ENCODE measurements at regions not wholly inside any gene's neighbourhood (a gene's known extent, or its start where the extent isn't known, plus 50 kb on each side); places are given as distances from the start of the nearest gene placed in this dataset.

GRCh38 chr4:163948920-163949455 lies 454.5 kb downstream of the TMA16 start:
- Histone ChIP-seq H3K9me3 (ENCODE audit: low read length) (no peaks in the 10 kb centered on the region), H3K27me3 (ENCODE audit: insufficient read depth, low read length) (no peaks in the 10 kb centered on the region), H2AFZ (ENCODE audit: low read depth, low read length) (no peak overlapping the region), H3K4me3 (ENCODE audit: low read length) (no peak overlapping the region), H3K4me1 (ENCODE audit: insufficient read depth, low read length) (no peaks in the 10 kb centered on the region), H3K36me3 (ENCODE audit: insufficient read depth, low read length) (no peaks in the 10 kb centered on the region)

GRCh38 chr4:163949976-163950601 lies 455.6 kb downstream of the TMA16 start:
- H3K27me3 ChIP-seq (ENCODE audit: insufficient read depth, low read length) = no peaks in the 10 kb centered on the region
- H3K4me1 ChIP-seq (ENCODE audit: insufficient read depth, low read length) = no peaks in the 10 kb centered on the region
- no peak overlapping the region for H3K4me3 ChIP-seq (ENCODE audit: low read length)
- no peaks in the 10 kb centered on the region for H3K36me3 ChIP-seq (ENCODE audit: insufficient read depth, low read length)
- no peak overlapping the region for H2AFZ ChIP-seq (ENCODE audit: low read depth, low read length)
- no peaks in the 10 kb centered on the region for H3K9me3 ChIP-seq (ENCODE audit: low read length)

GRCh38 chr4:163955288-163955687 lies 460.8 kb downstream of the TMA16 start:
- H3K27me3 ChIP-seq (ENCODE audit: insufficient read depth, low read length) = no peaks in the 10 kb centered on the region
- no peaks in the 10 kb centered on the region for H3K36me3 ChIP-seq (ENCODE audit: insufficient read depth, low read length)
- H2AFZ ChIP-seq (ENCODE audit: low read depth, low read length) = no peak overlapping the region
- H3K9me3 ChIP-seq (ENCODE audit: low read length) = no peaks in the 10 kb centered on the region
- no peaks in the 10 kb centered on the region for H3K4me1 ChIP-seq (ENCODE audit: insufficient read depth, low read length)
- no peak overlapping the region for H3K4me3 ChIP-seq (ENCODE audit: low read length)

- H2AFZ ChIP-seq (ENCODE audit: low read depth, low read length) = no peak overlapping the region
- H3K4me1 ChIP-seq (ENCODE audit: insufficient read depth, low read length) = no peaks in the 10 kb centered on the region
- no peak overlapping the region for H3K4me3 ChIP-seq (ENCODE audit: low read length)
- H3K36me3 ChIP-seq (ENCODE audit: insufficient read depth, low read length) = no peaks in the 10 kb centered on the region
- no peaks in the 10 kb centered on the region for H3K9me3 ChIP-seq (ENCODE audit: low read length)
- no peaks in the 10 kb centered on the region for H3K27me3 ChIP-seq (ENCODE audit: insufficient read depth, low read length)
Observed at GRCh38 chr4:163958751-163959150, 464.3 kb downstream of the TMA16 start.

- Histone ChIP-seq H2AFZ (ENCODE audit: low read depth, low read length) (no peak overlapping the region), H3K36me3 (ENCODE audit: insufficient read depth, low read length) (no peaks in the 10 kb centered on the region), H3K4me1 (ENCODE audit: insufficient read depth, low read length) (no peaks in the 10 kb centered on the region), H3K27me3 (ENCODE audit: insufficient read depth, low read length) (no peaks in the 10 kb centered on the region), H3K9me3 (ENCODE audit: low read length) (no peaks in the 10 kb centered on the region), H3K4me3 (ENCODE audit: low read length) (no peak overlapping the region)
Observed at GRCh38 chr4:163959932-163960331, 465.4 kb downstream of the TMA16 start.

- Histone ChIP-seq H3K4me3 (ENCODE audit: low read length) (no peak overlapping the region), H2AFZ (ENCODE audit: low read depth, low read length) (no peak overlapping the region), H3K36me3 (ENCODE audit: insufficient read depth, low read length) (no peaks in the 10 kb centered on the region), H3K27me3 (ENCODE audit: insufficient read depth, low read length) (no peaks in the 10 kb centered on the region), H3K9me3 (ENCODE audit: low read length) (no peaks in the 10 kb centered on the region), H3K4me1 (ENCODE audit: insufficient read depth, low read length) (no peaks in the 10 kb centered on the region)
Observed at GRCh38 chr4:163966612-163967011, 472.1 kb downstream of the TMA16 start.

- H3K36me3 ChIP-seq (ENCODE audit: insufficient read depth, low read length) = no peaks in the 10 kb centered on the region
- no peak overlapping the region for H2AFZ ChIP-seq (ENCODE audit: low read depth, low read length)
- no peaks in the 10 kb centered on the region for H3K27me3 ChIP-seq (ENCODE audit: insufficient read depth, low read length)
Observed at GRCh38 chr4:163967263-163967662, 472.8 kb downstream of the TMA16 start.

GRCh38 chr4:163967710-163968109 lies 473.2 kb downstream of the TMA16 start:
- no peaks in the 10 kb centered on the region for H3K36me3 ChIP-seq (ENCODE audit: insufficient read depth, low read length)
- no peak overlapping the region for H2AFZ ChIP-seq (ENCODE audit: low read depth, low read length)
- no peak overlapping the region for H3K4me3 ChIP-seq (ENCODE audit: low read length)
- H3K9me3 ChIP-seq (ENCODE audit: low read length) = no peaks in the 10 kb centered on the region
- H3K4me1 ChIP-seq (ENCODE audit: insufficient read depth, low read length) = no peaks in the 10 kb centered on the region
- H3K27me3 ChIP-seq (ENCODE audit: insufficient read depth, low read length) = no peaks in the 10 kb centered on the region

More at GRCh38 chr4:163967263-163967662, 472.8 kb downstream of the TMA16 start:
- Histone ChIP-seq H3K4me1 (ENCODE audit: insufficient read depth, low read length) (no peaks in the 10 kb centered on the region), H3K9me3 (ENCODE audit: low read length) (no peaks in the 10 kb centered on the region), H3K4me3 (ENCODE audit: low read length) (no peak overlapping the region)

GRCh38 chr4:163969291-163969690 lies 474.8 kb downstream of the TMA16 start:
- Histone ChIP-seq H3K4me1 (ENCODE audit: insufficient read depth, low read length) (no peaks in the 10 kb centered on the region), H3K4me3 (ENCODE audit: low read length) (no peak overlapping the region), H3K9me3 (ENCODE audit: low read length) (no peaks in the 10 kb centered on the region), H3K27me3 (ENCODE audit: insufficient read depth, low read length) (no peaks in the 10 kb centered on the region), H2AFZ (ENCODE audit: low read depth, low read length) (no peak overlapping the region), H3K36me3 (ENCODE audit: insufficient read depth, low read length) (no peaks in the 10 kb centered on the region)

- H3K36me3 ChIP-seq (ENCODE audit: insufficient read depth, low read length) = no peaks in the 10 kb centered on the region
- no peak overlapping the region for H2AFZ ChIP-seq (ENCODE audit: low read depth, low read length)
- H3K27me3 ChIP-seq (ENCODE audit: insufficient read depth, low read length) = no peaks in the 10 kb centered on the region
- no peaks in the 10 kb centered on the region for H3K9me3 ChIP-seq (ENCODE audit: low read length)
- H3K4me1 ChIP-seq (ENCODE audit: insufficient read depth, low read length) = no peaks in the 10 kb centered on the region
- no peak overlapping the region for H3K4me3 ChIP-seq (ENCODE audit: low read length)
Observed at GRCh38 chr4:163976588-163976987, 482.1 kb downstream of the TMA16 start.

GRCh38 chr4:163988391-163988790 lies 493.9 kb downstream of the TMA16 start:
- Histone ChIP-seq H3K9me3 (ENCODE audit: low read length) (no peaks in the 10 kb centered on the region), H2AFZ (ENCODE audit: low read depth, low read length) (no peak overlapping the region), H3K4me1 (ENCODE audit: insufficient read depth, low read length) (no peaks in the 10 kb centered on the region), H3K36me3 (ENCODE audit: insufficient read depth, low read length) (no peaks in the 10 kb centered on the region), H3K27me3 (ENCODE audit: insufficient read depth, low read length) (no peaks in the 10 kb centered on the region), H3K4me3 (ENCODE audit: low read length) (no peak overlapping the region)

- Histone ChIP-seq H3K36me3 (ENCODE audit: insufficient read depth, low read length) (no peaks in the 10 kb centered on the region), H3K4me1 (ENCODE audit: insufficient read depth, low read length) (no peaks in the 10 kb centered on the region), H2AFZ (ENCODE audit: low read depth, low read length) (peak overlapping the region; percentile 57), H3K27me3 (ENCODE audit: insufficient read depth, low read length) (no peaks in the 10 kb centered on the region), H3K4me3 (ENCODE audit: low read length) (no peak overlapping the region), H3K9me3 (ENCODE audit: low read length) (no peaks in the 10 kb centered on the region)
Observed at GRCh38 chr4:163988865-163989264, 494.4 kb downstream of the TMA16 start.

- Histone ChIP-seq H3K9me3 (ENCODE audit: low read length) (no peaks in the 10 kb centered on the region), H2AFZ (ENCODE audit: low read depth, low read length) (no peak overlapping the region), H3K4me3 (ENCODE audit: low read length) (no peak overlapping the region), H3K4me1 (ENCODE audit: insufficient read depth, low read length) (no peaks in the 10 kb centered on the region), H3K27me3 (ENCODE audit: insufficient read depth, low read length) (no peaks in the 10 kb centered on the region), H3K36me3 (ENCODE audit: insufficient read depth, low read length) (no peaks in the 10 kb centered on the region)
Observed at GRCh38 chr4:163991298-163991865, 496.9 kb downstream of the TMA16 start.

- H3K4me3 ChIP-seq (ENCODE audit: low read length) = no peak overlapping the region
- no peaks in the 10 kb centered on the region for H3K9me3 ChIP-seq (ENCODE audit: low read length)
- H3K27me3 ChIP-seq (ENCODE audit: insufficient read depth, low read length) = no peaks in the 10 kb centered on the region
- H3K4me1 ChIP-seq (ENCODE audit: insufficient read depth, low read length) = no peaks in the 10 kb centered on the region
- no peak overlapping the region for H2AFZ ChIP-seq (ENCODE audit: low read depth, low read length)
- H3K36me3 ChIP-seq (ENCODE audit: insufficient read depth, low read length) = no peaks in the 10 kb centered on the region
Observed at GRCh38 chr4:164009435-164009834, 514.9 kb downstream of the TMA16 start.
